ENCODE measurements at regions not wholly inside any gene's neighbourhood (a gene's known extent, or its start where the extent isn't known, plus 50 kb on each side); places are given as distances from the start of the nearest gene placed in this dataset.
A peak's percentile ranks its signal among the peaks of the same experiment; 100 is the strongest.

- no peak for TF ChIP-seq CTCF (conservative IDR thresholded peaks at IDR 0.05; ENCODE audit: low read length)
- no peak for DNase-seq (ENCODE audit: low read depth)
- no peak overlapping the region for H3K4me3 ChIP-seq (ENCODE audit: low read length)
Observed at GRCh38 chr2:234571620-234572407, 74.9 kb upstream of the ARL4C start.

DNA sequence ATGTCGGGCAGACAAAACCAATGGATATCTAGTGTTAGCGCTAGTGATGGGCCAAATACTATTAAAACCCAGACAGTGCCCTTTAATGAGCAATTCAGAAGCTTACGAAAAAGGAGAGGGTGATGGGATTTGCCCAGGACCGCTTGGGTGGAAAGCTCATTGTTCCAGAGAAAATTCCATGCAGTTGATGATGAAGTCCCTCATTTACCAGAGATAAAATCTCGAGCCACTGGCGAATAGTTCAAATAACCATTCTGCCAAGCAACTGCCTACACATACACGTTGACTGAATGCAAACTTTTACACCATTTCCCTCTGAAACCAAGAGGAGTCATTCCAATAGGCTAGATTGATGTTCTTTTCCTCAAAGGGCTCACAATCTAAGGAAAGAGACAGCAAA, 73.6 kb upstream of the ARL4C start:
- TF ChIP-seq CTCF (conservative IDR thresholded peaks at IDR 0.05; ENCODE audit: low read length) = no peak
- H3K4me3 ChIP-seq (ENCODE audit: low read length) = no peak overlapping the region
- no peak for DNase-seq (ENCODE audit: low read depth)

DNA sequence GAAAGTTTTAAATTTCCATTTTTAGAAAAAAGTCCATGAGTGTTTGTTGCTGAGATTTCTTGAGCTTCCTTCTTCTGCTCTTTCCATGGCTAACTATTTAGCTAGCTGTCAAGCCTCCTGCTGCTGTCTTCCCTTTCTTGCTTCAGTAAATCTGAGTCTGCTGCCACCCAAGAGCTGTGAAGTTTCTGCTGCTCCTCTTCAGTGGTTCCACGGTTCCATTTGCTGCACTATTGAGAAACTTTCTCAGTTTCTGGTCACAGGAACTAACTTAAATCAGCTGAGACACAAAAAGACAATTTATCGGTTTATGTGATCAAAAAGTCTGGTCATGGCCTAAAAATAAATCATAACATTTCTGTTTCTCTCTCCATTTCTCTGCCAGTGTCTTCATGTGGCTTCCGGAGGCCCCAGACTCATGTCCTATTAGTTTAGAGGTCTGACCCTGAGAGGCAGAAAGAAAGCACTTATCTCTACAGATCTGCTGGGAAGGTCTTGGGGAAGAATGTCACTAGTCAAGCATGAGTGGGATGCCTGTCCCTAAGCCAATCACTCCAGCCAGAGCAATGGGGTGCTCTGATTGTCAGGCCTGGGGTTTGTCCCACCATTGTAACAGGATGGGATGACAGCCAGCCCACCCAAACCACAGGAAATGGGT, 73.0 kb upstream of the ARL4C start:
- H3K4me3 ChIP-seq (ENCODE audit: low read length) = no peak overlapping the region
- no peak for TF ChIP-seq CTCF (conservative IDR thresholded peaks at IDR 0.05; ENCODE audit: low read length)
- DNase-seq (ENCODE audit: low read depth) = no peak

DNA sequence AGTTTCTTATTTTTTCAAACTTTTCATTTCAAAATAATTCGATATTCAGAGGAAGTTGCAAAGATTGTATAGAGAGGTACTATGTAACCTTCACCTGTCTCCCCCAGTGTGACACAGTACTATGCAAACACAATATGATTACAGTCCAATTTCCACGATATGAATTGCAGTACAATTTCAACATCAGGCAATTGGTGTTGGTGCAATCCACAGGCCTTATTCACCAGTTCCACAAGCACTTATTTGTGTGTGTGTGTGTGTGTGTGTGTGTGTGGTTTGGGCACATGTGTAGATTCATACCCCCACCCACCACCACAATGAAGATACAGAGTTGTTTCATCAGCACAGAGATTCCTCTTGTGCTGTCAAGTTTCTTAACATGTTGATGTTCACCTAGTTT, 69.7 kb upstream of the ARL4C start:
- no peak for TF ChIP-seq CTCF (conservative IDR thresholded peaks at IDR 0.05; ENCODE audit: low read length)
- H3K4me3 ChIP-seq (ENCODE audit: low read length) = no peak overlapping the region
- peak; percentile 39 for DNase-seq (ENCODE audit: low read depth)

GRCh38 chr2:234565842-234566619, 69.2 kb upstream of the ARL4C start:
- no peak for TF ChIP-seq CTCF (conservative IDR thresholded peaks at IDR 0.05; ENCODE audit: low read length)
- no peak for DNase-seq (ENCODE audit: low read depth)
- no peak overlapping the region for H3K4me3 ChIP-seq (ENCODE audit: low read length)

DNA sequence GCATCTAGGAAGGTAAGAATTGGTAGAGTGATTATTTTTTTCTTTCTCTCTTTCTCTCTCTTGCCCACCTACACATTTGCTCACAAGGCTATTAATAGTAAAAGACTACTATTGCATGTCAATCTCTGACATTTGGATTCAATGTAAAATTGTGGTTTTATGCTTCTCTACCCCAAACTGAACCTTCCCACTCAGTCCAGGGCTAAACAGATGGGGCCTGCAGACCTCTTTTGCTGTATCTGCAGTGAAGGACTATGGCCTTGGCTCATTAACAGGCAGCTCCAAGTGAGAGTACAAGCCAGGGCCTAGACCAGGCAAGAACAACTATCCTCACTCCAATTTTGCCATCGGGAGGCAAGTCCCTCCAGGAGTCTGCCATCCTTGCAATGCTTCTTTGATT, 68.3 kb upstream of the ARL4C start:
- TF ChIP-seq CTCF (conservative IDR thresholded peaks at IDR 0.05; ENCODE audit: low read length) = no peak
- H3K4me3 ChIP-seq (ENCODE audit: low read length) = no peak overlapping the region
- peak; percentile 19 for DNase-seq (ENCODE audit: low read depth)
